ENCODE measurements at regions not wholly inside any gene's neighbourhood (a gene's known extent, or its start where the extent isn't known, plus 50 kb on each side); places are given as distances from the start of the nearest gene placed in this dataset.
"Not testable (repeated sequence)": the region's sequence is repeated elsewhere in the genome, so short reads cannot be mapped to it uniquely, and the experiment has no call there.

- no peak overlapping the region for H3K27ac ChIP-seq (ENCODE audit: low read depth, low read length)
- no peak overlapping the region for H3K9ac ChIP-seq (ENCODE audit: low read depth in 1 of 2, low read length in 2 of 2)
- no peak overlapping the region for H3K4me3 ChIP-seq (ENCODE audit: low read depth in 1 of 2, low read length in 2 of 2)
- no peaks in the 10 kb centered on the region for H3K9me3 ChIP-seq (ENCODE audit: control insufficient read depth in 1 of 2, low read length in 2 of 2)
- H3K4me1 ChIP-seq (ENCODE audit: control insufficient read depth in 1 of 2, insufficient read depth in 2 of 2, low read length in 2 of 2), result no peaks in the 10 kb centered on the region
- no peaks in the 10 kb centered on the region for H3K27me3 ChIP-seq (ENCODE audit: control insufficient read depth in 1 of 2, insufficient read depth in 2 of 2, low read length in 2 of 2)
- H3K36me3 ChIP-seq (ENCODE audit: control insufficient read depth in 1 of 2, insufficient read depth in 2 of 2, low read length in 2 of 2), result no peaks in the 10 kb centered on the region
These were observed 174.9 kb downstream of the CHIC2 start for GRCh38 chr4:53889326-53890055.

DNA sequence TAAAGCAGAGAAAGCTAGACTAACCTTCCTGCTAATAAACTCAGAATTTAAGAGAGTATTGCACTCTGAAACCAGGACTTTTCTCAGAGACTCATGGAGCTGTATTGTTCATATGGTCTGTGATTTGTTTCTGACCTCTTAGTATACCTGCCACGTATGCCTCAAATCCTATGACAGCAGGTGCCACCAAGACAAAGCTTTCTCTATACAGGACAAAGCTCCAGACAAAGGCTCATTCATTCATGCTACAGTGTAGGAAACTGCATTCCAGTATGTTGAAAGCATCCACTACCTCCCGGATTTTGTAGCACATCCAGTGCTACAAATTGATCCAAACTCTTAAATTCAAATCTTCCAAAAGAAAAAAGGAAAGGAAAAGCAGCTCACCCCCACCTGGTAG lies 178.3 kb downstream of the CHIC2 start:
- Histone ChIP-seq H3K36me3 (ENCODE audit: control insufficient read depth in 1 of 2, insufficient read depth in 2 of 2, low read length in 2 of 2) (no peaks in the 10 kb centered on the region), H3K4me3 (ENCODE audit: low read depth in 1 of 2, low read length in 2 of 2) (no peak overlapping the region), H3K27me3 (ENCODE audit: control insufficient read depth in 1 of 2, insufficient read depth in 2 of 2, low read length in 2 of 2) (no peaks in the 10 kb centered on the region), H3K4me1 (ENCODE audit: control insufficient read depth in 1 of 2, insufficient read depth in 2 of 2, low read length in 2 of 2) (no peaks in the 10 kb centered on the region), H3K9me3 (ENCODE audit: control insufficient read depth in 1 of 2, low read length in 2 of 2) (no peaks in the 10 kb centered on the region), H3K9ac (ENCODE audit: low read depth in 1 of 2, low read length in 2 of 2) (no peak overlapping the region), H3K27ac (ENCODE audit: low read depth, low read length) (no peak overlapping the region)

DNA sequence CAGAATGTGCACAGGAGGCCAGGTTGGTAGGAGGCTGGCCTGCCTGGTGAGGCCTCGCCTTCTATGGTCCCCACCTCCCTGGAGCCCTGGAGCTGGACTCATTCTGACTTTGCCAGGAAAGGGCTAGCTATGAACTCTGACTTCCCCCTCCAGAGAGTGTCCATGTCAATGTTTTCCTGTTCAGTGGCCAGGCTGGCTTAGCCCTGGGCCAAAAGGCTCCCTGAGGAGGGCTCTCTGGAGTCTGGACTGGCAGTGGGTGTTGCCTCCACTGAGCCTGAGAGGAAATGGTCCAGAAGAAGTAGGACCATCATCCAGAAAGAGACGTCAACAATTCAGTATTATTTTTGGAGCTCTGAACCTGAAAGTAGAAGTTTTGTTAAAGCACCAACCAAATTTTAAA lies 178.7 kb downstream of the CHIC2 start:
- no peaks in the 10 kb centered on the region for H3K36me3 ChIP-seq (ENCODE audit: control insufficient read depth in 1 of 2, insufficient read depth in 2 of 2, low read length in 2 of 2)
- no peak overlapping the region for H3K9ac ChIP-seq (ENCODE audit: low read depth in 1 of 2, low read length in 2 of 2)
- no peak overlapping the region for H3K4me3 ChIP-seq (ENCODE audit: low read depth in 1 of 2, low read length in 2 of 2)
- no peaks in the 10 kb centered on the region for H3K27me3 ChIP-seq (ENCODE audit: control insufficient read depth in 1 of 2, insufficient read depth in 2 of 2, low read length in 2 of 2)
- no peaks in the 10 kb centered on the region for H3K9me3 ChIP-seq (ENCODE audit: control insufficient read depth in 1 of 2, low read length in 2 of 2)
- H3K4me1 ChIP-seq (ENCODE audit: control insufficient read depth in 1 of 2, insufficient read depth in 2 of 2, low read length in 2 of 2), result no peaks in the 10 kb centered on the region
- H3K27ac ChIP-seq (ENCODE audit: low read depth, low read length), result no peak overlapping the region

GRCh38 chr4:53877096-53877495 lies 187.3 kb downstream of the CHIC2 start:
- not testable (repeated sequence) for H3K9ac ChIP-seq (ENCODE audit: low read depth in 1 of 2, low read length in 2 of 2); H3K9me3 ChIP-seq (ENCODE audit: control insufficient read depth in 1 of 2, low read length in 2 of 2); H3K27me3 ChIP-seq (ENCODE audit: control insufficient read depth in 1 of 2, insufficient read depth in 2 of 2, low read length in 2 of 2); H3K4me1 ChIP-seq (ENCODE audit: control insufficient read depth in 1 of 2, insufficient read depth in 2 of 2, low read length in 2 of 2); H3K4me3 ChIP-seq (ENCODE audit: low read depth in 1 of 2, low read length in 2 of 2); H3K36me3 ChIP-seq (ENCODE audit: control insufficient read depth in 1 of 2, insufficient read depth in 2 of 2, low read length in 2 of 2); H3K27ac ChIP-seq (ENCODE audit: low read depth, low read length)

GRCh38 chr4:53866055-53866454 lies 198.3 kb downstream of the CHIC2 start:
- H3K27me3 ChIP-seq (ENCODE audit: control insufficient read depth in 1 of 2, insufficient read depth in 2 of 2, low read length in 2 of 2), result no peaks in the 10 kb centered on the region
- H3K4me1 ChIP-seq (ENCODE audit: control insufficient read depth in 1 of 2, insufficient read depth in 2 of 2, low read length in 2 of 2), result no peaks in the 10 kb centered on the region
- no peaks in the 10 kb centered on the region for H3K36me3 ChIP-seq (ENCODE audit: control insufficient read depth in 1 of 2, insufficient read depth in 2 of 2, low read length in 2 of 2)
- no peak overlapping the region for H3K27ac ChIP-seq (ENCODE audit: low read depth, low read length)
- H3K4me3 ChIP-seq (ENCODE audit: low read depth in 1 of 2, low read length in 2 of 2), result no peak overlapping the region
- no peaks in the 10 kb centered on the region for H3K9me3 ChIP-seq (ENCODE audit: control insufficient read depth in 1 of 2, low read length in 2 of 2)
- H3K9ac ChIP-seq (ENCODE audit: low read depth in 1 of 2, low read length in 2 of 2), result no peak overlapping the region

- Histone ChIP-seq H3K27ac (ENCODE audit: low read depth, low read length) (no peak overlapping the region), H3K4me1 (ENCODE audit: control insufficient read depth in 1 of 2, insufficient read depth in 2 of 2, low read length in 2 of 2) (no peaks in the 10 kb centered on the region), H3K4me3 (ENCODE audit: low read depth in 1 of 2, low read length in 2 of 2) (no peak overlapping the region), H3K9me3 (ENCODE audit: control insufficient read depth in 1 of 2, low read length in 2 of 2) (no peaks in the 10 kb centered on the region), H3K36me3 (ENCODE audit: control insufficient read depth in 1 of 2, insufficient read depth in 2 of 2, low read length in 2 of 2) (no peaks in the 10 kb centered on the region), H3K9ac (ENCODE audit: low read depth in 1 of 2, low read length in 2 of 2) (no peak overlapping the region), H3K27me3 (ENCODE audit: control insufficient read depth in 1 of 2, insufficient read depth in 2 of 2, low read length in 2 of 2) (no peaks in the 10 kb centered on the region)
These were observed 199.4 kb downstream of the CHIC2 start for GRCh38 chr4:53865054-53865453.

GRCh38 chr4:53863736-53864365 lies 200.6 kb downstream of the CHIC2 start:
- no peaks in the 10 kb centered on the region for H3K27me3 ChIP-seq (ENCODE audit: control insufficient read depth in 1 of 2, insufficient read depth in 2 of 2, low read length in 2 of 2)
- no peak overlapping the region for H3K9ac ChIP-seq (ENCODE audit: low read depth in 1 of 2, low read length in 2 of 2)
- no peak overlapping the region for H3K4me3 ChIP-seq (ENCODE audit: low read depth in 1 of 2, low read length in 2 of 2)
- no peaks in the 10 kb centered on the region for H3K4me1 ChIP-seq (ENCODE audit: control insufficient read depth in 1 of 2, insufficient read depth in 2 of 2, low read length in 2 of 2)
- no peaks in the 10 kb centered on the region for H3K36me3 ChIP-seq (ENCODE audit: control insufficient read depth in 1 of 2, insufficient read depth in 2 of 2, low read length in 2 of 2)
- no peaks in the 10 kb centered on the region for H3K9me3 ChIP-seq (ENCODE audit: control insufficient read depth in 1 of 2, low read length in 2 of 2)
- no peak overlapping the region for H3K27ac ChIP-seq (ENCODE audit: low read depth, low read length)

- Histone ChIP-seq H3K9ac (ENCODE audit: low read depth in 1 of 2, low read length in 2 of 2) (no peak overlapping the region), H3K27ac (ENCODE audit: low read depth, low read length) (no peak overlapping the region), H3K9me3 (ENCODE audit: control insufficient read depth in 1 of 2, low read length in 2 of 2) (no peaks in the 10 kb centered on the region), H3K27me3 (ENCODE audit: control insufficient read depth in 1 of 2, insufficient read depth in 2 of 2, low read length in 2 of 2) (no peaks in the 10 kb centered on the region), H3K4me1 (ENCODE audit: control insufficient read depth in 1 of 2, insufficient read depth in 2 of 2, low read length in 2 of 2) (no peaks in the 10 kb centered on the region), H3K4me3 (ENCODE audit: low read depth in 1 of 2, low read length in 2 of 2) (no peak overlapping the region), H3K36me3 (ENCODE audit: control insufficient read depth in 1 of 2, insufficient read depth in 2 of 2, low read length in 2 of 2) (no peaks in the 10 kb centered on the region)
These were observed 201.2 kb downstream of the CHIC2 start for GRCh38 chr4:53863158-53863557.

- H3K9ac ChIP-seq (ENCODE audit: low read depth in 1 of 2, low read length in 2 of 2), result no peak overlapping the region
- H3K27me3 ChIP-seq (ENCODE audit: control insufficient read depth in 1 of 2, insufficient read depth in 2 of 2, low read length in 2 of 2), result no peaks in the 10 kb centered on the region
- H3K4me3 ChIP-seq (ENCODE audit: low read depth in 1 of 2, low read length in 2 of 2), result no peak overlapping the region
- H3K36me3 ChIP-seq (ENCODE audit: control insufficient read depth in 1 of 2, insufficient read depth in 2 of 2, low read length in 2 of 2), result no peaks in the 10 kb centered on the region
- no peaks in the 10 kb centered on the region for H3K4me1 ChIP-seq (ENCODE audit: control insufficient read depth in 1 of 2, insufficient read depth in 2 of 2, low read length in 2 of 2)
- no peak overlapping the region for H3K27ac ChIP-seq (ENCODE audit: low read depth, low read length)
- no peaks in the 10 kb centered on the region for H3K9me3 ChIP-seq (ENCODE audit: control insufficient read depth in 1 of 2, low read length in 2 of 2)
These were observed 202.4 kb downstream of the CHIC2 start for GRCh38 chr4:53861856-53862610.

GRCh38 chr4:53859305-53859704 lies 205.1 kb downstream of the CHIC2 start:
- no peak overlapping the region for H3K9ac ChIP-seq (ENCODE audit: low read depth in 1 of 2, low read length in 2 of 2)
- no peak overlapping the region for H3K27ac ChIP-seq (ENCODE audit: low read depth, low read length)
- no peaks in the 10 kb centered on the region for H3K4me1 ChIP-seq (ENCODE audit: control insufficient read depth in 1 of 2, insufficient read depth in 2 of 2, low read length in 2 of 2)
- H3K27me3 ChIP-seq (ENCODE audit: control insufficient read depth in 1 of 2, insufficient read depth in 2 of 2, low read length in 2 of 2), result no peaks in the 10 kb centered on the region
- H3K4me3 ChIP-seq (ENCODE audit: low read depth in 1 of 2, low read length in 2 of 2), result no peak overlapping the region
- no peaks in the 10 kb centered on the region for H3K36me3 ChIP-seq (ENCODE audit: control insufficient read depth in 1 of 2, insufficient read depth in 2 of 2, low read length in 2 of 2)
- H3K9me3 ChIP-seq (ENCODE audit: control insufficient read depth in 1 of 2, low read length in 2 of 2), result no peaks in the 10 kb centered on the region
